HG03432 (cell line): ENCODE measurements at regions not wholly inside any gene's neighbourhood (a gene's known extent, or its start where the extent isn't known, plus 50 kb on each side); places are given as distances from the start of the nearest gene placed in this dataset.

Source experiments
- ATAC-seq: cut with Tn5 transposase; IDR thresholded peaks from one replicate; pipeline ENCODE4 v1.9.1; 2021; ENCODE audit warnings: mild to moderate bottlenecking, moderate library complexity; ENCODE audit not compliant: unreplicated experiment

DNA sequence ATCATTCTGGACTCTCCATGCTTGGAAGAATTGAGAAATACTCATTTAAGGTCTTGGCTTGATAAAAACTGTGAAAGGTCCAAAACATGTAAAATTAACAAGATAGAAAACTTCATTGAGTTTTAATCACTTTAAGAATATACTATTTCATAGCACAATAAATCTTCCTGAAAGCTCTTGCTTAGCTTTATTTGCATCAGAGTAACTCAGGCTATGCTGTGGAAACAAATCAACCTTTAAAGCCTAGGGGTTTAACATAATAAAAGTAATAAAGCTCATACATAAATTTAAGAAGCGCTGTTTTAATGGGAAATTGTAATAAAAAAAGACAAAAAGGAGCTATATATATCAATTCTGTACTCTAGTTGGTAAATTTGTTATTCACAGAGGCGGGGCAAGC lies 77.2 kb upstream of the PTCHD4 start:
- no peak for ATAC-seq

GRCh38 chr6:48186746-48187145 lies 75.7 kb upstream of the PTCHD4 start:
- no peak for ATAC-seq

DNA sequence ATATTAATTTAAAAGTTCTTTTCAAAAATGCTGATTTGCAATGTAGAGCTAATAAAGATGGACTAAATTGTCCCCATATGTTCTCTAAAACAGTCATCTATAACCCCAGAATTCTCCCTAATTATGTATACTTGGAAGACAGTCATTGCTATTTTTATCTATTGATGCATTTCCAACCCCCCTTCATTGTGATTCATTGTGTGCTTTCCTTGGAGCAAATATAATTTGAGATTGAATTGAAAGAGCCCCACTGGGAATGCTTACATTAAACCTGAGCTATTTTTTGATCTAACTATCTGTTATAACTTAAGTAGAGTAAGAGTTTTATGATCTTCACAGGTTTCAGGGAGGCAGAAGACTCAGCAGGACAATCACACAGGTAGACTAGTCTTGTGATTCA lies 73.7 kb upstream of the PTCHD4 start:
- no peak for ATAC-seq

- no peak for ATAC-seq
Observed at GRCh38 chr6:48183811-48184605, 73.0 kb upstream of the PTCHD4 start.

- ATAC-seq = no peak
Observed at GRCh38 chr6:48183178-48183577, 72.2 kb upstream of the PTCHD4 start.

- no peak for ATAC-seq
Observed at GRCh38 chr6:48178700-48179099, 67.7 kb upstream of the PTCHD4 start.

GRCh38 chr6:48177786-48178185 lies 66.8 kb upstream of the PTCHD4 start:
- no peak for ATAC-seq

GRCh38 chr6:48176645-48177308 lies 65.8 kb upstream of the PTCHD4 start:
- ATAC-seq = no peak

- ATAC-seq = no peak
Observed at GRCh38 chr6:48169635-48170034, 58.6 kb upstream of the PTCHD4 start.
